IMR-90 (cell line): ENCODE measurements at regions not wholly inside any gene's neighbourhood (a gene's known extent, or its start where the extent isn't known, plus 50 kb on each side); places are given as distances from the start of the nearest gene placed in this dataset.

ENCODE experiments used
- ATAC-seq: fragments of 200-7000 bp; cut with Tn5 transposase; 2 replicates; pipeline ENCODE4 v1.9.1; 2020; ENCODE audit warnings: low read depth, mild to moderate bottlenecking, moderate library complexity
- BruUV-seq: library from RNA; stranded (reverse); fragments of 400-500 nt; replicated peaks from 2 replicates; lab custom pipeline; 2021; lab: Mats Ljungman, UMichigan
- CTCF ChIA-PET: fragments of 300-600 bp; formaldehyde crosslinking; extraction: SDS; loops from one replicate; lab custom pipeline; 2021; ENCODE audit warnings: antibody characterized with exemption; lab: Yijun Ruan, JAX
- POLR2A ChIA-PET: fragments of 300-600 bp; sonication (Branson Sonifier 250); formaldehyde crosslinking; loops from one replicate; lab custom pipeline; 2022; ENCODE audit warnings: antibody characterized with exemption; ENCODE audit not compliant: unreplicated experiment; lab: Charles Lee
- DNase-seq: peaks from one replicate; pipeline ENCODE4 v3.0.0; 2013
- H2AFZ ChIP-seq: replicated peaks from 2 replicates; pipeline ENCODE3; 2013; ENCODE audit warnings: low read length, mild to moderate bottlenecking; ENCODE audit not compliant: poor library complexity
- H2AK5ac ChIP-seq: 2 replicates; pipeline ENCODE4 v1.6.1; 2013; ENCODE audit warnings: low read depth, low read length, inconsistent platforms
- H2AK9ac ChIP-seq: replicated peaks from 2 replicates; pipeline ENCODE3; 2013; ENCODE audit warnings: mild to moderate bottlenecking, low read depth, low read length, moderate library complexity; ENCODE audit not compliant: poor library complexity
- H2BK120ac ChIP-seq: 2 replicates; pipeline ENCODE4 v1.6.1; 2013; ENCODE audit warnings: low read depth, low read length, inconsistent platforms
- H2BK15ac ChIP-seq: 3 replicates; pipeline ENCODE4 v1.6.1; 2013; ENCODE audit warnings: low read depth, low read length, inconsistent platforms
- H2BK20ac ChIP-seq: 2 replicates; pipeline ENCODE4 v1.6.1; 2013; ENCODE audit warnings: low read depth, mild to moderate bottlenecking, inconsistent platforms, low read length, moderate library complexity
- H2BK5ac ChIP-seq: 2 replicates; pipeline ENCODE4 v1.6.1; 2013; ENCODE audit warnings: mild to moderate bottlenecking, low read depth, low read length, inconsistent platforms; ENCODE audit not compliant: poor library complexity, severe bottlenecking
- H3K14ac ChIP-seq: replicated peaks from 2 replicates; pipeline ENCODE4 v1.6.1; 2013; ENCODE audit warnings: low read depth, low read length, inconsistent platforms
- H3K18ac ChIP-seq: 2 replicates; pipeline ENCODE4 v1.6.1; 2013; ENCODE audit warnings: low read depth, low read length, control low read depth
- H3K23ac ChIP-seq: 2 replicates; pipeline ENCODE4 v1.6.1; 2013; ENCODE audit warnings: low read depth, low read length, inconsistent platforms
- H3K27ac ChIP-seq: 2 replicates; pipeline ENCODE4 v1.5.1; 2013; ENCODE audit warnings: mild to moderate bottlenecking, control low read depth, low read length; ENCODE audit not compliant: insufficient read depth
- H3K27me3 ChIP-seq: 2 replicates; pipeline ENCODE4 v1.6.1; 2013; ENCODE audit warnings: low read length; ENCODE audit not compliant: control insufficient read depth, insufficient read depth
- H3K36me3 ChIP-seq: 2 replicates; pipeline ENCODE4 v1.6.1; 2013; ENCODE audit warnings: low read length, mixed read lengths; ENCODE audit not compliant: control insufficient read depth, insufficient read depth
- H3K4ac ChIP-seq: 2 replicates; pipeline ENCODE4 v1.6.1; 2013; ENCODE audit warnings: low read depth, low read length, inconsistent platforms
- H3K4me1 ChIP-seq: 2 replicates; pipeline ENCODE4 v1.6.1; 2013; ENCODE audit warnings: low read length, mixed read lengths; ENCODE audit not compliant: control insufficient read depth, insufficient read depth
- H3K4me2 ChIP-seq: 2 replicates; pipeline ENCODE4 v1.6.1; 2013; ENCODE audit warnings: low read depth, mild to moderate bottlenecking, control low read depth, low read length, moderate library complexity
- H3K4me3 ChIP-seq: 2 replicates; pipeline ENCODE4 v1.5.1; 2013; ENCODE audit warnings: low read depth, mild to moderate bottlenecking, control low read depth, low read length, moderate library complexity; ENCODE audit not compliant: insufficient read depth
- H3K56ac ChIP-seq: 2 replicates; pipeline ENCODE4 v1.6.1; 2013; ENCODE audit warnings: low read length, inconsistent platforms; ENCODE audit not compliant: insufficient read depth; ENCODE audit errors: extremely low read depth
- H3K79me1 ChIP-seq, 2 experiments: 2 replicates each; pipeline ENCODE4 v1.6.1; 2013; ENCODE audit warnings: low read length in 2 of 2, inconsistent platforms in 1 of 2, low read depth in 1 of 2
- H3K9ac ChIP-seq: 2 replicates; pipeline ENCODE4 v1.6.1; 2013; ENCODE audit warnings: low read depth, low read length, control low read depth
- H3K9me1 ChIP-seq: 2 replicates; pipeline ENCODE4 v1.6.1; 2013; ENCODE audit warnings: low read length, inconsistent platforms; ENCODE audit not compliant: insufficient read depth
- H3K9me3 ChIP-seq: 2 replicates; pipeline ENCODE4 v1.6.1; 2013; ENCODE audit warnings: low read length; ENCODE audit not compliant: control insufficient read depth, insufficient read depth
- H4K20me1 ChIP-seq: 2 replicates; pipeline ENCODE4 v1.6.1; 2013; ENCODE audit warnings: low read length, inconsistent platforms; ENCODE audit not compliant: insufficient read depth
- H4K5ac ChIP-seq: 2 replicates; pipeline ENCODE4 v1.6.1; 2013; ENCODE audit warnings: mild to moderate bottlenecking, low read depth, low read length, control low read depth
- H4K8ac ChIP-seq, 2 experiments: 2 replicates each; pipeline ENCODE4 v1.6.1; 2013; ENCODE audit warnings: low read depth in 2 of 2, low read length in 2 of 2, control low read depth in 1 of 2, inconsistent platforms in 1 of 2
- H4K91ac ChIP-seq: 2 replicates; pipeline ENCODE4 v1.6.1; 2013; ENCODE audit warnings: low read depth, low read length, inconsistent platforms; ENCODE audit not compliant: insufficient read depth
- CTCF ChIP-seq: conservative IDR thresholded peaks from 2 replicates; pipeline ENCODE4 v1.5.1; 2012; ENCODE audit warnings: mild to moderate bottlenecking, low read depth, low read length, improper control_type of control experiment
- MAZ ChIP-seq: IDR thresholded peaks from 2 replicates; pipeline ENCODE4 v1.6.1; 2012; ENCODE audit warnings: low read depth, mild to moderate bottlenecking, low read length, improper control_type of control experiment, moderate library complexity, borderline replicate concordance
- WGBS, 2 experiments: methylation state at CpG; one replicate each; pipeline versions ENCODE4 v1.1.5 to v1.1.7; 2013; ENCODE audit warnings: missing lambda C conversion rate in 2 of 2; ENCODE audit not compliant: insufficient read length in 1 of 2; ENCODE audit errors: extremely low coverage in 2 of 2; 5-methylcytosine and 5-hydroxymethylcytosine counted together
- dilution Hi-C: fragments of 300-500 bp; cut with HindIII; formaldehyde crosslinking; loops from one replicate; pipeline ENCODE4 v1.14.3; 2018; ENCODE audit warnings: low sequenced_read_pairs; ENCODE audit not compliant: unreplicated experiment
- in situ Hi-C: fragments of 300-500 bp; cut with MboI; formaldehyde crosslinking; loops from 3 replicates; pipeline ENCODE4 v1.14.3; 2019; ENCODE audit warnings: low sequenced_read_pairs, inconsistent platforms, mixed read lengths
- intact Hi-C: fragments of 100-400 bp; cut with micrococcal nuclease; formaldehyde crosslinking; loops from 2 replicates; pipeline ENCODE4 v1.10.0; 2022

GRCh38 chr9:80146466-80146865 is 574.7 kb downstream of the TLE4 start:
- no peak overlapping the region for H4K8ac ChIP-seq
- H4K5ac ChIP-seq, result no peak overlapping the region
- H3K56ac ChIP-seq, result no peak overlapping the region
- H4K91ac ChIP-seq, result no peak overlapping the region
- H2BK5ac ChIP-seq, result no peak overlapping the region
- TF ChIP-seq CTCF (peak; percentile 32), MAZ (no peak)
- no peak overlapping the region for H3K18ac ChIP-seq
- H3K23ac ChIP-seq, result no peak overlapping the region
- no peak overlapping the region for H2BK20ac ChIP-seq
- no peaks in the 10 kb centered on the region for H3K9me1 ChIP-seq
- intact Hi-C loops, result no loop called here
- in situ Hi-C loops, result no loop called here
- H3K9ac ChIP-seq, result no peak overlapping the region
- no peak overlapping the region for H3K4me3 ChIP-seq
- DNase-seq, result peak; percentile 16
- dilution Hi-C loops, result no loop called here
- H3K79me1 ChIP-seq, result no peaks in the 10 kb centered on the region
- no peak overlapping the region for H3K14ac ChIP-seq
- no peak overlapping the region for H3K4me2 ChIP-seq
- 0 out of 2 replicates have a peak, but pooled peaks cover 1% of the 10 kb centered on the region for H3K9me3 ChIP-seq
- no peak overlapping the region for H2AK5ac ChIP-seq
- ChIA-PET POLR2A (no interaction called here), CTCF (no interaction called here)
- H3K4ac ChIP-seq, result no peak overlapping the region
- no peak overlapping the region for H2AK9ac ChIP-seq
- peak; percentile 53 for ATAC-seq
- H3K36me3 ChIP-seq, result no peaks in the 10 kb centered on the region
- no peaks in the 10 kb centered on the region for H4K20me1 ChIP-seq
- H2BK15ac ChIP-seq, result no peak overlapping the region
- H2BK120ac ChIP-seq, result no peak overlapping the region
- peaks cover 2% of the 10 kb centered on the region; the same call in 1 of the 2 replicates for H3K27me3 ChIP-seq
- H3K27ac ChIP-seq, result no peak overlapping the region
- WGBS, 2 experiments, result no CpG with 5 or more reads among the region's 1 CpG
- H3K4me1 ChIP-seq, result no peaks in the 10 kb centered on the region
- H2AFZ ChIP-seq, result no peak overlapping the region
- no TSS peak for BruUV-seq
